Chondrocyte (in vitro differentiated cells): ENCODE measurements at regions not wholly inside any gene's neighbourhood (a gene's known extent, or its start where the extent isn't known, plus 50 kb on each side); places are given as distances from the start of the nearest gene placed in this dataset.

Experiments
- DNase-seq: peaks from one replicate; pipeline ENCODE4 v3.0.0; 2021; ENCODE audit warnings: mixed read lengths, low spot score
- H3K27ac Mint-ChIP-seq: one replicate; pipeline ENCODE4 v1.8.0; 2021; ENCODE audit warnings: mild to moderate bottlenecking, moderate library complexity, mixed read lengths; ENCODE audit not compliant: unreplicated experiment
- H3K27me3 Mint-ChIP-seq: 2 replicates; pipeline ENCODE4 v1.8.0; 2021; ENCODE audit warnings: low read depth, mixed read lengths
- H3K36me3 Mint-ChIP-seq: 2 replicates; pipeline ENCODE4 v1.8.0; 2021; ENCODE audit warnings: low read depth, mixed read lengths
- H3K4me1 Mint-ChIP-seq: 2 replicates; pipeline ENCODE4 v1.8.0; 2021; ENCODE audit warnings: low read depth, mild to moderate bottlenecking, mixed read lengths
- H3K4me3 Mint-ChIP-seq: one replicate; pipeline ENCODE4 v1.8.0; 2021; ENCODE audit warnings: mild to moderate bottlenecking, moderate library complexity, mixed read lengths; ENCODE audit not compliant: unreplicated experiment
- H3K9me3 Mint-ChIP-seq: 2 replicates; pipeline ENCODE4 v1.8.0; 2021; ENCODE audit warnings: low read depth, mixed read lengths
- TF ChIP-seq, protein P1 (sequence below): fragments of 200-600 bp; sonication (generic); IDR thresholded peaks from 2 replicates; pipeline ENCODE4 v1.5.0; 2021; ENCODE audit warnings: antibody characterized with exemption, mild to moderate bottlenecking, moderate library complexity

DNA sequence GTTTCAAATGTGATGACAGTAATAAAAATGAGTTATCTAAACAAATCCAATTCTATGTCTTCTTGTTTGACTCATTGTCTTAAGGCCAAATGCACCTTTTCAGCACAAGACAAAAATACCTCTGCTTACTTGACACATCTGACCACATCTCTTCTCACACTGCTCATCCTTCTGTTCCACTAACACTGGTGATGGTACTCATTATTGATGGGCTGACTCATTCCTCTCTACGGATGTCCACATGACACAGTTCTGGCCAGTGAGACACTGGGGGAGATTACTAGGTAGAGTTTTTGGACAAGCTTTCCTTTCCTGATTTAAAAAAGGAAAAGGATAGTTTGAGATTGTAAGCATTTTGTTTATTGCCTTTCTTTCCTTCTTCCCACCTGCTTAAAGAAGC, 410.6 kb upstream of the THRB start:
- H3K4me1 Mint-ChIP-seq = peaks cover 4% of the 10 kb centered on the region
- TF ChIP-seq, protein P1, sequence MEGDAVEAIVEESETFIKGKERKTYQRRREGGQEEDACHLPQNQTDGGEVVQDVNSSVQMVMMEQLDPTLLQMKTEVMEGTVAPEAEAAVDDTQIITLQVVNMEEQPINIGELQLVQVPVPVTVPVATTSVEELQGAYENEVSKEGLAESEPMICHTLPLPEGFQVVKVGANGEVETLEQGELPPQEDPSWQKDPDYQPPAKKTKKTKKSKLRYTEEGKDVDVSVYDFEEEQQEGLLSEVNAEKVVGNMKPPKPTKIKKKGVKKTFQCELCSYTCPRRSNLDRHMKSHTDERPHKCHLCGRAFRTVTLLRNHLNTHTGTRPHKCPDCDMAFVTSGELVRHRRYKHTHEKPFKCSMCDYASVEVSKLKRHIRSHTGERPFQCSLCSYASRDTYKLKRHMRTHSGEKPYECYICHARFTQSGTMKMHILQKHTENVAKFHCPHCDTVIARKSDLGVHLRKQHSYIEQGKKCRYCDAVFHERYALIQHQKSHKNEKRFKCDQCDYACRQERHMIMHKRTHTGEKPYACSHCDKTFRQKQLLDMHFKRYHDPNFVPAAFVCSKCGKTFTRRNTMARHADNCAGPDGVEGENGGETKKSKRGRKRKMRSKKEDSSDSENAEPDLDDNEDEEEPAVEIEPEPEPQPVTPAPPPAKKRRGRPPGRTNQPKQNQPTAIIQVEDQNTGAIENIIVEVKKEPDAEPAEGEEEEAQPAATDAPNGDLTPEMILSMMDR = no peak
- DNase-seq = no peak
- no peaks in the 10 kb centered on the region for H3K27me3 Mint-ChIP-seq
- no peaks in the 10 kb centered on the region for H3K9me3 Mint-ChIP-seq
- H3K27ac Mint-ChIP-seq = no peak overlapping the region
- no peaks in the 10 kb centered on the region for H3K36me3 Mint-ChIP-seq
- H3K4me3 Mint-ChIP-seq = no peak overlapping the region

DNA sequence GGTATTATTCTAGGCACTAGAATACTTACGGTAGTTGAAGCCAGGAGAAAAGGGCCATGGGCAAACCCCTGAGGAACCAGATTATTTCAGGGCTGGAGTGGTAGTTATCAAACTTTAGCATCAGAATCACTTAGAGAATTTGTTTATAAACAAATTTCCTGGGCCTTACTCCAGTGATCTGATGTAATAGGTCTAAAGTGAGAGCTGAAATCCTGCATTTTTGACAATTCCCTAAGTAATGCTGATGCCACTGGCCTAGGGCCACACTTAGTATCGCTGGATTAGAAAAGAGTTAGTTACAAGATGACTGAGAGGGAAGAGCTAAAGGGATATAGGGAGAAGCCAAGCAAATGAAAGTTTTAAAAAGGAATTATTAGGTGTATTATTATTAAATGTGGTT, 412.5 kb upstream of the THRB start:
- Mint-ChIP-seq H3K36me3 (no peaks in the 10 kb centered on the region), H3K27ac (no peak overlapping the region), H3K4me3 (no peak overlapping the region), H3K4me1 (peaks cover 7% of the 10 kb centered on the region), H3K9me3 (no peaks in the 10 kb centered on the region), H3K27me3 (no peaks in the 10 kb centered on the region)
- no peak for DNase-seq
- TF ChIP-seq, protein P1 = no peak

DNA sequence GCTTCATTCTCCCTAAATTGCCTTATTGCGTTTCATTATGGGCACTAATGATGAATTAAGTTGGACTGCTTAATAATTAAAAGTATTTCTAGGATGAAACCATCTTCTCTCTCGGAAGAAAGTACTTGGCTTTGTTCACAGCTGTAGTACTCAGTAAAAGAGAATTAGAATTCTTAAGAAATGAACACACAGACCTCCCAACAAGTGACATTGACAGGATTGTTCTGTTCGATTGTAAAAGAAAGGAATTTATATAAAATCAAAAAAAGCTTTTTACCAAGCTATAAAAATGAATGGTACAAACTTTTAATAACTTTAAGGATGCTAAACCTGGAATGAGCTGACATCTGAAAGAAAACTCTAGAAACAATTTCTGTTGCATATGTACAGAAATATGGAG, 416.4 kb upstream of the THRB start:
- Mint-ChIP-seq H3K27me3 (no peaks in the 10 kb centered on the region), H3K4me1 (peaks cover 7% of the 10 kb centered on the region), H3K36me3 (no peaks in the 10 kb centered on the region), H3K9me3 (no peaks in the 10 kb centered on the region), H3K27ac (no peak overlapping the region), H3K4me3 (no peak overlapping the region)
- TF ChIP-seq, protein P1 = no peak
- DNase-seq = no peak

DNA sequence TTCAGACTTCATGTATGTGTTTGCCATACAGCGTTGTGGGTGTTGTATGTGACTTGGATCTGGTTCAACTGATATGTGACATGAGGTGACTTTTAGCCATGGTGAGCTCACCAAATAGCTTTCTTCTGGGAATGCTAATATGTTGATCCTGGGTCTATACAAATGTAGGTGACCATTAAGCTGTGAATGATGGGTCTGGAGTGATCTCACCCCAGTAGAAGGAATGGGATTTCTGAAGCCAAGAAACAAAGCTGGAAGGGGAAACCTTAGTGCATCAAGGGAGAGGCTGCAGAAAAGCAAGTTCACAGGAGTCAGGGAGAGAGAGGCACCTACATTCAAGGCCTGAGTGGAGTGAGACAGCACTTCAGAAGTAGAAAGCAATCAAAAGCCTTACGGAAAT, 421.0 kb upstream of the THRB start:
- Mint-ChIP-seq H3K27me3 (no peaks in the 10 kb centered on the region), H3K9me3 (no peaks in the 10 kb centered on the region), H3K27ac (no peak overlapping the region), H3K4me1 (peaks cover 3% of the 10 kb centered on the region), H3K4me3 (no peak overlapping the region), H3K36me3 (no peaks in the 10 kb centered on the region)
- TF ChIP-seq, protein P1 = no peak
- DNase-seq = no peak

DNA sequence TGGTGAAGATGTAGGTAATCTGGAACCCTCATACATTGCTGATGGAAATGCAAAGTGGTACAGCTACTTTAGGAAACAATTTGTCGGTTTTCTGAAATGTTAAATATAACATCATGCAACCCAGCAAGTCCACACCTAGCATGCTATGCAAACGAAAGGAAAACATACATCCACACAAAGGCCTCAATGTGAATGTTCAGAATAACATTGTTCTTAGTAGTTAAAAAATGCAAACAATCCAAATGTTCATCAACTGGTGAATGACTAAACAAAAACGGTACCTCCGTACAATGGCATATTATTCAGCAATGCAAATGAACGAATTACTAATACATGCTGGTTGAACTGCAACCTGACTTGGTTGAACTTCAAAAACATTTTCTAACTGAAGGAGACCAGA, 423.3 kb upstream of the THRB start:
- DNase-seq = no peak
- Mint-ChIP-seq H3K27ac (no peak overlapping the region), H3K9me3 (no peaks in the 10 kb centered on the region), H3K4me1 (no peaks in the 10 kb centered on the region), H3K4me3 (no peak overlapping the region), H3K27me3 (no peaks in the 10 kb centered on the region), H3K36me3 (no peaks in the 10 kb centered on the region)
- TF ChIP-seq, protein P1 = no peak
